NB4 (cell line): ENCODE measurements at regions not wholly inside any gene's neighbourhood (a gene's known extent, or its start where the extent isn't known, plus 50 kb on each side); places are given as distances from the start of the nearest gene placed in this dataset.

Source experiments
- DNase-seq: peaks from one replicate; pipeline ENCODE4 v3.0.0; 2010; ENCODE audit warnings: low read depth
- H3K4me3 ChIP-seq: one replicate; pipeline ENCODE4 v1.5.1; 2011; ENCODE audit warnings: mild to moderate bottlenecking, low read depth, low read length, moderate library complexity
- MYC ChIP-seq: IDR thresholded peaks from 2 replicates; pipeline ENCODE4 v1.6.1; 2011; ENCODE audit warnings: low read depth, low read length
- POLR2A ChIP-seq: IDR thresholded peaks from 2 replicates; pipeline ENCODE4 v1.6.1; 2011; ENCODE audit warnings: mild to moderate bottlenecking; ENCODE audit not compliant: insufficient read length; ENCODE audit errors: extremely low read depth
- TF ChIP-seq, protein P1 (sequence below): IDR thresholded peaks from 2 replicates; pipeline ENCODE4 v1.6.1; 2011; ENCODE audit warnings: low read depth, low read length
- TF ChIP-seq, protein P2 (sequence below): IDR thresholded peaks from one replicate; pipeline ENCODE4 v1.5.1; 2012; ENCODE audit warnings: low read depth, low read length

DNA sequence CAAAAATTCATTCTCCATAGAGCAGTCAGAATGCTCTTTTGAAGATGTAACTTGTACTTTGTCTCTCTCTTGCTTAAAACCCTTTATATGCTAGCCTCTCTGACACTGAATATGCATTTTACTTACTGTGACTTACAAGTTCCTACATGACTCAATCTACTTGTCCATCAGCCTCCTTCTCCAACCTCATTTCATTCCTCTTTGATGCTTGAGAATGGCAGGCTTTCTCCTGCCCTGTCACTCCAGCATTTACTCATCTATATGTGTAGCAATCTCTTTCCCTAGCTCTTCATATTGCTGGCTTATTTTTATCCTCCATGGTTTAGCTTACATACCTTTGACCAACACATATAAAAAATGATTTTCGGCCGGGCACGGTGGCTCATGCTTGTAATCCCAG, 561.9 kb downstream of the CCER1 start:
- no peak for TF ChIP-seq MYC
- TF ChIP-seq POLR2A = no peak
- TF ChIP-seq, protein P1, sequence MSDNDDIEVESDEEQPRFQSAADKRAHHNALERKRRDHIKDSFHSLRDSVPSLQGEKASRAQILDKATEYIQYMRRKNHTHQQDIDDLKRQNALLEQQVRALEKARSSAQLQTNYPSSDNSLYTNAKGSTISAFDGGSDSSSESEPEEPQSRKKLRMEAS = no peak
- TF ChIP-seq, protein P2, sequence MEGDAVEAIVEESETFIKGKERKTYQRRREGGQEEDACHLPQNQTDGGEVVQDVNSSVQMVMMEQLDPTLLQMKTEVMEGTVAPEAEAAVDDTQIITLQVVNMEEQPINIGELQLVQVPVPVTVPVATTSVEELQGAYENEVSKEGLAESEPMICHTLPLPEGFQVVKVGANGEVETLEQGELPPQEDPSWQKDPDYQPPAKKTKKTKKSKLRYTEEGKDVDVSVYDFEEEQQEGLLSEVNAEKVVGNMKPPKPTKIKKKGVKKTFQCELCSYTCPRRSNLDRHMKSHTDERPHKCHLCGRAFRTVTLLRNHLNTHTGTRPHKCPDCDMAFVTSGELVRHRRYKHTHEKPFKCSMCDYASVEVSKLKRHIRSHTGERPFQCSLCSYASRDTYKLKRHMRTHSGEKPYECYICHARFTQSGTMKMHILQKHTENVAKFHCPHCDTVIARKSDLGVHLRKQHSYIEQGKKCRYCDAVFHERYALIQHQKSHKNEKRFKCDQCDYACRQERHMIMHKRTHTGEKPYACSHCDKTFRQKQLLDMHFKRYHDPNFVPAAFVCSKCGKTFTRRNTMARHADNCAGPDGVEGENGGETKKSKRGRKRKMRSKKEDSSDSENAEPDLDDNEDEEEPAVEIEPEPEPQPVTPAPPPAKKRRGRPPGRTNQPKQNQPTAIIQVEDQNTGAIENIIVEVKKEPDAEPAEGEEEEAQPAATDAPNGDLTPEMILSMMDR = no peak
- no peak overlapping the region for H3K4me3 ChIP-seq
- no peak for DNase-seq

DNA sequence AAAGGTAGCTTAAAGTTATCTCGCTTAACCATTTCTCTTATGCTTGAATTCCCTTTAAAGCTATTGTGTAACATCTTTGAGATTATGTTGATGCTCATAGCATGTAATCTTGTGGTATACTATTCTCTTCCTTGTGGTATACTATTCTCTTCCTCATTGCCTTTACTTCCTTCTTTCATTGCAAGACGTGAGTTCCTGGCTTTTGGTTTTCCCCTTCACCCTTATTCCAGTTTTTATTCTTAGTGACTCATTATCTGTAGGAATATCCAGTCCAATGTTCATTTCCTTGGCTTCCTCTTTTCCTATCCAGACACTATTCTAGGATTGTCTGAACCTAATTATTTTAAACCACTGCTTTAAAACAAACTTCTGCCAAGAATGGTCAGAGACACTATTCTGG, 564.0 kb downstream of the CCER1 start:
- no peak overlapping the region for H3K4me3 ChIP-seq
- TF ChIP-seq MYC = no peak
- TF ChIP-seq POLR2A = no peak
- TF ChIP-seq, protein P1 = no peak
- TF ChIP-seq, protein P2 = no peak
- peak; percentile 48 for DNase-seq

DNA sequence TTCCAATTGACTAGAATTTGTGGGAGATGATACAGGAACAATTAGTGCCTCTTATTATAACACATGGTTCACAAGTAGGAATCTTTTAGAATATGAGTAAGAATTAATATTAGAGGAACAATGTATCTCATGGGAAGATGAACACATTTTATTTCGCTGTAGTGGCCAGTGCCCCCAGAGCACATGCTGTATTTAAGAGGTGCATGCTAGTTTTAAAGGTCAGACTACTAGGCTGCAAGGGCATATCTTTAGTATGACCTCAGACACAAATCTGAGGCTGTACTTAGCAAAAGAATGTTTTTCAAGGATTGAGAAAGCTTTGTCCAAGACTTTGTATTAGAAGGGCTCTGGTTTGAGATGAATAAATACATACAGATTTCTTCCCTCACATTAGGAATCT, 586.9 kb downstream of the CCER1 start:
- DNase-seq = no peak
- TF ChIP-seq, protein P1 = no peak
- TF ChIP-seq, protein P2 = no peak
- TF ChIP-seq POLR2A = no peak
- TF ChIP-seq MYC = no peak

DNA sequence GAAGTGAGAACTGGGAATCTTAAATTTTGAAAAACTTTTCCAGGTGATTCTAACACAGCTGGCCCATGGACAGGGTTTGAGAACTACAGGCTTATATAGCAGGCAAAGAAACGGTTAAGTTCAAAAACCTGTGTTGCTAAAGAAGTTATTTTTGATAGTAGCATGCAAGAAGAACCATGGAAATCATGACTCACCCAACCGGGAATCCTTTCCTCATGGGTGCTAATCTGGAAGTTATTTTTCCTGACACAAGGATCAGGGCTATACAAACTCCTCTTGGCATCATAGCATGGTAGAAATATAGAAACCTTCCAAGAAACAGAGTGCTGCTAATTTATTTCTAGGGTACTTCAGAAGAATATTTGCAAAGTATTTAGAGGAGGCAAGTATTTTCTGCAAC, 588.7 kb downstream of the CCER1 start:
- DNase-seq = no peak
- no peak overlapping the region for H3K4me3 ChIP-seq
- TF ChIP-seq, protein P2 = no peak
- TF ChIP-seq POLR2A (no peak), MYC (no peak)
- TF ChIP-seq, protein P1 = no peak

More for the DNA sequence above, 586.9 kb downstream of the CCER1 start:
- H3K4me3 ChIP-seq = no peak overlapping the region

DNA sequence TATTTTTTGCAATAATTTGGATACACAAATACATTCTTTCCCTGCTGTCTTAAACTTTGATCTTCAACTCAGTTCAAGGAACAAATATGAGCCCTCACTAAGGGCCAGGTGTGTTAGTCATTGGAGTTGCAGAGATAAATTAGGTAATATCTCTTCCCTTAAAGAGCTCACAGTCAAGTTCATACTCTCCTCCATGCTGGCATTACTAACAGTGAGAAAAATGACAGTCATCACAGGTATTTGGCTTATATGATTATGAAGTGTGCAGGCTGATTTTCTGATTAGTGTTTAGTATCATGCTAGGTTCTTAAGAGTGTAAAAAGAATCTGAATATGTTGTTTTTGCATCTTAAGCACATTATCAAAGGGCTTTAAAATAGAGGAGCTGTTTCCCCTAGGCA, 594.7 kb downstream of the CCER1 start:
- TF ChIP-seq MYC (no peak), POLR2A (no peak)
- TF ChIP-seq, protein P2 = no peak
- TF ChIP-seq, protein P1 = no peak
- no peak overlapping the region for H3K4me3 ChIP-seq
- no peak for DNase-seq
